NCI-H2029 treated with DMSO at 0.1 percent for 48 hours (cell line): ENCODE measurements at regions not wholly inside any gene's neighbourhood (a gene's known extent, or its start where the extent isn't known, plus 50 kb on each side); places are given as distances from the start of the nearest gene placed in this dataset.

Experiments
- DNase-seq: peaks from one replicate; lab custom pipeline; 2025; lab: John Stamatoyannopoulos, UW

GRCh38 chr1:104702731-104703130, 953.0 kb downstream of the AMY1C start:
- no peak for DNase-seq

GRCh38 chr1:104706631-104707147, 957.0 kb downstream of the AMY1C start:
- DNase-seq: peak; percentile 75

- no peak for DNase-seq
These were observed 969.1 kb downstream of the AMY1C start for GRCh38 chr1:104718752-104719151.

- no peak for DNase-seq
These were observed 971.0 kb downstream of the AMY1C start for GRCh38 chr1:104720741-104721140.

- no peak for DNase-seq
These were observed 977.2 kb downstream of the AMY1C start for GRCh38 chr1:104726917-104727316.

GRCh38 chr1:104733866-104734265, 984.2 kb downstream of the AMY1C start:
- no peak for DNase-seq

- DNase-seq: no peak
These were observed 996.2 kb downstream of the AMY1C start for GRCh38 chr1:104745875-104746274.

- DNase-seq: no peak
These were observed 997.3 kb downstream of the AMY1C start for GRCh38 chr1:104746994-104747393.

- no peak for DNase-seq
These were observed 1010.3 kb downstream of the AMY1C start for GRCh38 chr1:104760017-104760416.

- DNase-seq: no peak
These were observed 1012.4 kb downstream of the AMY1C start for GRCh38 chr1:104761961-104762570.

GRCh38 chr1:104765085-104765484, 1015.4 kb downstream of the AMY1C start:
- no peak for DNase-seq

- DNase-seq: no peak
These were observed 1018.8 kb downstream of the AMY1C start for GRCh38 chr1:104768466-104768865.

- peak; percentile 75 for DNase-seq
These were observed 1030.9 kb downstream of the AMY1C start for GRCh38 chr1:104780470-104781078.

- no peak for DNase-seq
These were observed 1036.0 kb downstream of the AMY1C start for GRCh38 chr1:104785575-104786187.

- DNase-seq: no peak
These were observed 1038.3 kb downstream of the AMY1C start for GRCh38 chr1:104787866-104788510.

- no peak for DNase-seq
These were observed 1041.3 kb downstream of the AMY1C start for GRCh38 chr1:104791030-104791429.

GRCh38 chr1:104794035-104794434, 1044.3 kb downstream of the AMY1C start:
- no peak for DNase-seq

- no peak for DNase-seq
These were observed 1046.2 kb downstream of the AMY1C start for GRCh38 chr1:104795931-104796330.

GRCh38 chr1:104797982-104798381, 1048.3 kb downstream of the AMY1C start:
- no peak for DNase-seq

- DNase-seq: no peak
These were observed 1051.6 kb downstream of the AMY1C start for GRCh38 chr1:104801344-104801743.

GRCh38 chr1:104804147-104804546, 1054.4 kb downstream of the AMY1C start:
- no peak for DNase-seq

- no peak for DNase-seq
These were observed 1057.9 kb downstream of the AMY1C start for GRCh38 chr1:104807590-104807989.

GRCh38 chr1:104825401-104825800, 1075.7 kb downstream of the AMY1C start:
- no peak for DNase-seq
